ENCODE measurements at regions not wholly inside any gene's neighbourhood (a gene's known extent, or its start where the extent isn't known, plus 50 kb on each side); places are given as distances from the start of the nearest gene placed in this dataset.

DNA sequence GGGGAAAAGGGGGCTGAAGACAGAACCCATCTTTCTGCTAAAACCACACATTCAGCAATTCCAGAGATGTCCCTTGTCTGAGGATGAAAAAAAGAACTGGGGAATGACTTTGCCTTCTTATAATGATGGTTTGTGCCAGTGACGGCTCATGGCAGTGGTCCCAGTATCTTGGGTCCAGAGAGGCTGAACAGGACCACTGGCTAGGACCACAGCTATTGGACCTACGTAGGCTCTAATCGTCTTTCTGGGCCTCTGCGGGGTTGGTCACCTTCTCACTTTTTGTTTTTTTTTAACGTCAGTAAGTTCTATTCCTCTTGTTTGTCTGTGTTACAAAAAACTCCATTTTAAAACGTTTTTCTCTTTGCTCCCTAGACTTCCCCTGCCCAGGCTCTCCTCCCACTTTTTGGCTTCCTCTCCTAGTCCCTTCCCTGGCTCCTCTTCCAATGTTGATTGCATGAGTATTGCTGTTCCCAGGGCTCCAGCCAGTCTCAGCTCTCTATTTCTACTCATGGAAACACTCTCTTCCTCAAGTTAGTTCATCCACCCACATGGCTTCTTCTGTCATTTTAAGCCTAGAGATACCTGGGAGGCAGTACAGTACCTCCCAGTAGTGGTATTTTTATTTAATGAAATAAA is 52.6 kb upstream of the STX18 start:
- WGBS (ENCODE audit: extremely low coverage, insufficient coverage, low lambda C conversion rate), result no CpG with 5 or more reads among the region's 6 CpGs
- Histone ChIP-seq H3K79me2 (ENCODE audit: control insufficient read depth, insufficient read depth, low read length) (no peaks in the 10 kb centered on the region), H3K36me3 (ENCODE audit: control insufficient read depth, insufficient read depth, low read length) (no peaks in the 10 kb centered on the region), H4K5ac (ENCODE audit: low read length) (no peak overlapping the region), H3K4me3 (ENCODE audit: low read length) (no peak overlapping the region), H2BK5ac (ENCODE audit: low read length) (no peak overlapping the region), H4K8ac (ENCODE audit: low read depth, low read length) (no peak overlapping the region), H3K56ac (ENCODE audit: low read length) (no peak overlapping the region), H2BK120ac (ENCODE audit: low read depth, low read length) (no peak overlapping the region), H3K27ac (ENCODE audit: low read depth, low read length) (no peak overlapping the region), H3K23ac (ENCODE audit: low read length) (no peak overlapping the region), H3K4ac (ENCODE audit: low read depth, low read length) (no peak overlapping the region), H3K27me3 (ENCODE audit: insufficient read depth, low read length, poor library complexity) (no peaks in the 10 kb centered on the region), H2AK5ac (ENCODE audit: low read length) (no peak overlapping the region), H3K9ac (ENCODE audit: low read length) (no peak overlapping the region), H3K4me2 (ENCODE audit: low read length) (no peak overlapping the region), H3K4me1 (ENCODE audit: control insufficient read depth, low read depth, low read length) (no peaks in the 10 kb centered on the region), H3K18ac (ENCODE audit: low read length) (no peak overlapping the region), H3K79me1 (ENCODE audit: low read length) (no peaks in the 10 kb centered on the region), H2BK15ac (replicated peaks; ENCODE audit: low read depth) (no peak overlapping the region)
- DNase-seq, result no peak

DNA sequence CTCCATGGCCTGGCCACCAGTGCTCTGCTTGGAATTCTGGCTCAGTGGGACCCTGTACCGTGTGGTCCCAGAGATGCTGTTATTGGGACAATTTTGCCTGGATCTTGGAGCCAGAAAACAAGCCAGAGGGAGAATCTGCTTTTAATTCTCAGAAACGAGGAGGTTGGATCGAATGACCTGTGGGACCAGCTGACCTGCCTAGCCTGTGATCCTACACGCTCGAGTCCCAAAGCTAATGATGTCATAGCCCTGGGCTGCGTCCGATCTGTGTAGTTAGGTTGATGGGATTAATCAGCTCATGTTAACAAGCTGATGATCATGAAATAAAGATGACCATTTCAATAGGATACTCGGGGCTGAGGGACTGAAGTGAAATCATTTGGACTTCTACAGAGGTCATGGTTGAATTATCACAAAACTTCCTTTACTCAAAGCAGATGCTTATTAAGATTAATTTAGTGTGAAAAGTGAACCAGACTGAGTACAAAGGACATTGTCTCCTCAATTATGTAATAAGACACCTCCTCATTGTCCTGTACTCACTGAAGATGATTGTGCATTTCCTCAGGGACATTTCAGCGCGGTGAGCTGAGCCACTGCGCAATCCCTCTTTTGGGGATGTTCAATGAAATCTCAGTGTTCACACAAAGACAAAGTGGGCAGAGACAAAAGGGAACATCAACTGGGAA is 51.9 kb upstream of the STX18 start:
- Histone ChIP-seq H3K79me2 (ENCODE audit: control insufficient read depth, insufficient read depth, low read length) (no peaks in the 10 kb centered on the region), H3K4ac (ENCODE audit: low read depth, low read length) (no peak overlapping the region), H3K4me3 (ENCODE audit: low read length) (no peak overlapping the region), H3K56ac (ENCODE audit: low read length) (no peak overlapping the region), H3K27me3 (ENCODE audit: insufficient read depth, low read length, poor library complexity) (no peaks in the 10 kb centered on the region), H4K8ac (ENCODE audit: low read depth, low read length) (no peak overlapping the region), H3K4me2 (ENCODE audit: low read length) (no peak overlapping the region), H3K23ac (ENCODE audit: low read length) (no peak overlapping the region), H3K18ac (ENCODE audit: low read length) (no peak overlapping the region), H2BK15ac (replicated peaks; ENCODE audit: low read depth) (no peak overlapping the region), H3K9ac (ENCODE audit: low read length) (no peak overlapping the region), H4K5ac (ENCODE audit: low read length) (no peak overlapping the region), H3K36me3 (ENCODE audit: control insufficient read depth, insufficient read depth, low read length) (no peaks in the 10 kb centered on the region), H2AK5ac (ENCODE audit: low read length) (no peak overlapping the region), H2BK5ac (ENCODE audit: low read length) (no peak overlapping the region), H2BK120ac (ENCODE audit: low read depth, low read length) (no peak overlapping the region), H3K27ac (ENCODE audit: low read depth, low read length) (no peak overlapping the region), H3K79me1 (ENCODE audit: low read length) (no peaks in the 10 kb centered on the region), H3K4me1 (ENCODE audit: control insufficient read depth, low read depth, low read length) (no peaks in the 10 kb centered on the region)
- no CpG with 5 or more reads among the region's 11 CpGs for WGBS (ENCODE audit: extremely low coverage, insufficient coverage, low lambda C conversion rate)
- no peak for DNase-seq

DNA sequence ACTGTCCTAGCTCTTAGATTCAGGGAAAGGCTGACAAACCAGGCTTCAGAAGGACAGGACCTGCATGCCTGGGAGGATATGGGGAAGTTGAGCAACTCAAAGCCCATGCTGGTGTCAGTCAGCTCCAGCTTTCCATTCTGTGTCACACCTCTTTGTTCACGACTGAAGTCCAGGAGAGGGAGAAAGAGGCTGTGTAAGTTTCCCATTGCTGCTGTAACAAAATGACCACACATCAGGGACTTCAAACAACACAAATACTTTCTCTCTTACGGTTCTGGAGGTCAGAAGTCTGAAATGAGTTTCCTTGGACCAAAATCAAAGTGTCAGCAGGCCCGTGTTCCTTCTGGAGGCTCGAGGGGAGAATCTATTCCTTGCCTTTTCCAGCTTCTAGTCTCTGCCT is 50.6 kb upstream of the STX18 start:
- H3K4ac ChIP-seq (ENCODE audit: low read depth, low read length), result no peak overlapping the region
- H3K56ac ChIP-seq (ENCODE audit: low read length), result no peak overlapping the region
- no peak for DNase-seq
- no peak overlapping the region for H2AK5ac ChIP-seq (ENCODE audit: low read length)
- H3K4me1 ChIP-seq (ENCODE audit: control insufficient read depth, low read depth, low read length), result no peaks in the 10 kb centered on the region
- no peak overlapping the region for H2BK15ac ChIP-seq (replicated peaks; ENCODE audit: low read depth)
- H3K23ac ChIP-seq (ENCODE audit: low read length), result no peak overlapping the region
- no peak overlapping the region for H3K4me2 ChIP-seq (ENCODE audit: low read length)
- no peak overlapping the region for H3K27ac ChIP-seq (ENCODE audit: low read depth, low read length)
- WGBS (ENCODE audit: extremely low coverage, insufficient coverage, low lambda C conversion rate), result no CpG with 5 or more reads among the region's 4 CpGs
- no peaks in the 10 kb centered on the region for H3K27me3 ChIP-seq (ENCODE audit: insufficient read depth, low read length, poor library complexity)
- H3K36me3 ChIP-seq (ENCODE audit: control insufficient read depth, insufficient read depth, low read length), result no peaks in the 10 kb centered on the region
- H4K8ac ChIP-seq (ENCODE audit: low read depth, low read length), result no peak overlapping the region
- H3K79me1 ChIP-seq (ENCODE audit: low read length), result no peaks in the 10 kb centered on the region
- no peak overlapping the region for H4K5ac ChIP-seq (ENCODE audit: low read length)
- H2BK120ac ChIP-seq (ENCODE audit: low read depth, low read length), result no peak overlapping the region
- no peak overlapping the region for H3K18ac ChIP-seq (ENCODE audit: low read length)
- no peak overlapping the region for H3K9ac ChIP-seq (ENCODE audit: low read length)
- no peaks in the 10 kb centered on the region for H3K79me2 ChIP-seq (ENCODE audit: control insufficient read depth, insufficient read depth, low read length)
- H2BK5ac ChIP-seq (ENCODE audit: low read length), result no peak overlapping the region
- H3K4me3 ChIP-seq (ENCODE audit: low read length), result no peak overlapping the region

All from mesendoderm (in vitro differentiated cells).